NOMO-1 treated with dmso at 0.1 percent for 144 hours (cell line): ENCODE measurements at regions not wholly inside any gene's neighbourhood (a gene's known extent, or its start where the extent isn't known, plus 50 kb on each side); places are given as distances from the start of the nearest gene placed in this dataset.
"Not testable (repeated sequence)": the region's sequence is repeated elsewhere in the genome, so short reads cannot be mapped to it uniquely, and the experiment has no call there.

Source experiments
- DNase-seq: peaks from one replicate; lab custom pipeline; 2025; ENCODE audit not compliant: unreplicated experiment; lab: John Stamatoyannopoulos, UW

DNA sequence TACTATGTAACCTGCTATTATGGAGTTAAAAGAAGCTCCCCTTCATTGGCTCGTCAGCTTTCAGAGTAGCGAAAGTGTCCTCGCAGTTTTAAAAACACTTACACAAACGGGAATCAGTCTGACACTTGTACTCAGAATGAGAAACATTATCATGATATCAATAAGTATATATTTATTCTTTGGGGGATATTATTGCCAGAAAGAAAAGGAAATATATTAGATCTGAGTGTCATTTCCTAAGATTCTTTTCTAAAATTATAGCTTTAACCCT is 584.5 kb downstream of the ZEB2 start:
- no peak for DNase-seq

DNA sequence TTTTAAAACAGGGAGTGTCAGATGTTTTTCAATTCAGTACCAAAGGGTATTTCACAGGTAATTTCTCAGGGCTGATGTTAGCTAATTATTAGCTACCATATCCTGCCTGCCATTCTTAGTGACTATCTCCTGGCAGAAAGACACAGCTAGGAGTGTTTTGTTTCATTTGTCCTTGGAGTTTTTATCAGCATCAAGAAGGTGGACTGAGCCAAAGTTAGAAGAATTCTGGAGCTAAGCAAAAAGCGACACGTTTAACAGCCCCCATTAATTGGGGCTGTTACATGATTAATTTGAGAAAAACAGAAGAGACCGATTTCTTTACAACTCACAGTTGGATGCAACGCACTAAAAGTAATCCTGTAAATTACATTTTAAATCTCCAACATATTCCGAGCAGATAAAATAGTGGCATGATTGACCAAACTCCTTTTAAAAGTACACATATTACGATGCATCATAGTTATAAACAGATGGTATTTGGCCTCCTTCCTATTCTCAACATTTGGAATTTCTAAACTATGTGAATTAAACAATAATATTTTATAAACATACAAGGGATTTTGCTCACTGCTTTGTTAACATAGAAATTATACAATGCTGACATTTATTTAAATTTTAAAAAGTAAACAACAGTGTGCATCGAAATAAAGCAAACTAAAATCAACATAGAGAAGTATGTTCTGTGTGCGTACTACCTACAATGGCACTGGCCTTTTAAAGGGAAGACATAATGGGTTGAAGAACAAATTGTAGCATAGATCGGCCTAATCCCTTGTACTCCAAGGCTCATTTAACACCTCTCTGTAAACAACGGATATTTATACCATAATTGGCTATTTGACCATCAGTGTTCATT is 585.1 kb downstream of the ZEB2 start:
- DNase-seq, result no peak

DNA sequence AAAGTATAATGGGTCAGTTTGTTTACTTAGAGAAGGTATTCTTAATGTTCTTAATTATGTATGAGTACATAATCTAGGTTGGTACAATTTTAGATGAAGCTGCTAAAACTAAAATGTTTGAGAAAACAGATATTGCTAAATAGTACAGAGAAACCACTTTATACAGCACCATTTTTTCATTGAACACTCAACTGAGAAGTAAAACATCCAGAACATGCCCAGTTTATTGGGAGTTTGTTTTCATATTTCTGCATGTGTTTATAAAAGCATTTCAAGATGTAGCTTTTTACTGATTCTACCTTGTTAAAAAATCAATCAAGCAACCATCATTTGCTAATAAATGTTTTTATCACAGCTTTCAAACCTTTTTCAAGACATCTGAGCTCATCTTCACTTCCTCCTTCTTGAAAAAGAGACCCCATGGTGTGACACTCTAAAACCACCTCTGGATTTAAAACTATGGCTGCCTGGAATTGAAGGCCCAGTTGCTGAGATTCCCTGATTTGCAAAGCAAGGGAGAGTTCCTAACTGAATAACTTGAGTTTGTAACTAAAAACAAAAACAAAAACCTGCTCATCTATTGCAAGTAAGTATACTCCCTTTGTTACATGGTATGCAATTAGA is 585.9 kb downstream of the ZEB2 start:
- no peak for DNase-seq

DNA sequence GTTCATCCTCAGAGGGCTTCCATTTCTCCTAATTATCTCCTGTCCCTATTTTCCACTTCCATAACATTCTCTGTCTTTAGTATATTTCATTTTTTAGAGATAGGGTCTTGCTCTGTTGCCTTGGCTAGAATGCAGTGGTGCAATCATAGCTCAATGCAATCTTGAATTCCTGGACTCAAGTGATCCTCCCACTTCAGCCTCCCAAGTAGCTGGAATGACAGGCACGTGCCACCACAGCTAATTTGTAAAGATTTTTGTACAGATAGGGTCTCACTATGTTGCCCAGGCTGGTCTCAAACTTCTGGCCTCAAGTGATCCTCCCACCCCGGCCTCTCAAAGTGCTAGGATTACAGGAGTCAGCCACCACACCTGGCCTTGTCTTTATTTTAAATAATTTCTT is 589.0 kb downstream of the ZEB2 start:
- DNase-seq, result no peak

DNA sequence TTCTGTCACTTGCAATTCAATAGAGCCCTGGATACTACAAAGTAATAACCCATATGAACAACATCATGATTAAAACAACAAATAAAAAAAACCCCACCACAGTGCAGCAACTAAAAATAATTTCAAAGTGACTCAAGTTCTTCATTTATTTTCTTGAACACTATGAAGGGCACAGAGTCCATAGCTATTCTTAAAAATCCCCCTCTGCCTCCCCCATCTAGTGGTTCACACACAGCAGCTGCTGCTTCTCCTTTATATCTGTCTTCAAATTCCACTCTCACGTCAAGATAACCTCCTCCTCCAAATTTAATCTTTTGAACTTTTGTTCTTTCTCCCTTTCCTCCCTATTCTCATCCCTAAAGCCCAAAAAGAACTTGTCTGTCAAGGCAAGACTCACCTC is 591.3 kb downstream of the ZEB2 start:
- DNase-seq, result no peak

DNA sequence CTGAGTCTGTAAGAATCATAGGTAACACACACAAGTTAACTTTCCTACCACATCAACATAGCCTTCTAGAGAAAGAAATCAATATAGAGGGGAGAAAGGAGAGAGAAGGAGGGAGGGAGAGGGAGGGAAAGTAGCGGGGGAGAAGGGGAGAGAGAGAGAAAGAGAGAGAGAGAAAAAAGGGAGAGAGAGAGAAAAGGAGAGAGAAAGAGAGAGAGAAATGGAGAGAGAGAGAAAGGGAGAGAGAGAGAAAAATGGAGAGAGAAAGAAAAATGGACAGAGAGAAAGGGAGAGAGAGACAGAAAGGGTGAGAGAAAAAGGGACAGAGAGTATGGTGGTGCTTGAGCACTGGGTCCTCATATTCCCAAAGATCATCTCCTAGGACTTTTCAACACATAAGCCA is 591.7 kb downstream of the ZEB2 start:
- DNase-seq, result no peak

DNA sequence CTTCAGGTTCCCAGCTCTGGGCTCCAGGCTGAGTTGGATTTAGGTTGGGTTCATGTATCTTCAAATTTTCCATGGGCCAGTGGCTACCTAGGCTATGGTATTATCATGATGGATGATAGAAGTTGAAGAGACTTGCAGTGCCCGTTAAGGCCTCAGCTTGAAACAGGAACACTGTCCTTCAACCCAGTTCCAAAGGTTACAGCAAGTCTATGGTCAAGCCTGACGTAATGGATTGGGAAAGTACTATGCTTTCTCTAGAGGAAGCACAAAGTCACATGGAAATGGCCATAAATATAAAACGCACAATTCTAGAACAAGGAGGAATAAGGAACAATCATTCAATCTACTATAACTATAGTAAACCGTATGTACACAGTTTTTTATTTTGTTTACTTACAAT is 593.2 kb downstream of the ZEB2 start:
- DNase-seq, result no peak

DNA sequence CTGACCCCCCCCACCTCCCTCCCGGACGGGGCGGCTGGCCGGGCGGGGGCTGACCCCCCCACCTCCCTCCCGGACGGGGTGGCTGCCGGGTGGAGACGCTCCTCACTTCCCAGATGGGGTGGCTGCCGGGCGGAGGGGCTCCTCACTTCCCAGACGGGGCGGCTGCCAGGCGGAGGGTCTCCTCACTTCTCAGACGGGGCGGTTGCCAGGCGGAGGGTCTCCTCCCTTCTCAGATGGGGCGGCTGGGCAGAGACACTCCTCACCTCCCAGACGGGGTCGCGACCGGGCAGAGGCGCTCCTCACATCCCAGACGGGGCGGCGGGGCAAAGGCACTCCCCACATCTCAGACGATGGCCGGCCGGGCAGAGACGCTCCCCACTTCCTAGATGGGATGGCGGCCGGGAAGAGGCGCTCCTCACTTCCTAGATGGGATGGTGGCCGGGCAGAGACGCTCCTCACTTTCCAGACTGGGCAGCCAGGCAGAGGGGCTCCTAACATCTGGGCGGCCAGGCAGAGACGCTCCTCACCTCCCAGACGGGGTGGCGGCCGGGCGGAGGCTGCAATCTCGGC is 597.6 kb downstream of the ZEB2 start:
- DNase-seq, result not testable (repeated sequence)

DNA sequence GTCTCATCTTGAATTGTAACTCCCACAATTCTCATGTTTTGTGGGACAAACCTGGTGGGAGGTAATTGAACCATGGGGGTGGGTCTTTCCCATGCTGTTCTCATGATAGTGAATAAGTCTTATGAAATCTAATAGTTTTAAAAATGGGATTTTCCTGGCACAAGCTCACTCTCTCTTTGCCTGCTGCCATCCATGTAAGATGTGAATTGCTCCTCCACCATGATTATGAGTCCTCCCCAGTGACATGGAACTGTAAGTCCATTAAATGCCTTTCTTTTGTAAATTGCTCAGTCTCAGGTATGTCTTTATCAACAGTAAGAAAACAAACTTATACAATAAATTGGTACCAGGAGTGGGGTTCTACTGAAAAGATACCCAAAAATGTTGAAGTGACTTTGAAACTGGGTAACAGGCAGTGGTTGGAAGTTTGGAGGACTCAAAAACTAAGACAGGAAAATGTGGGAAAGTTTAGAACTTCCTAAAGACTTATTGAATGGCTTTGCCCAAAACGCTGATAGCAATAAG is 601.4 kb downstream of the ZEB2 start:
- no peak for DNase-seq

DNA sequence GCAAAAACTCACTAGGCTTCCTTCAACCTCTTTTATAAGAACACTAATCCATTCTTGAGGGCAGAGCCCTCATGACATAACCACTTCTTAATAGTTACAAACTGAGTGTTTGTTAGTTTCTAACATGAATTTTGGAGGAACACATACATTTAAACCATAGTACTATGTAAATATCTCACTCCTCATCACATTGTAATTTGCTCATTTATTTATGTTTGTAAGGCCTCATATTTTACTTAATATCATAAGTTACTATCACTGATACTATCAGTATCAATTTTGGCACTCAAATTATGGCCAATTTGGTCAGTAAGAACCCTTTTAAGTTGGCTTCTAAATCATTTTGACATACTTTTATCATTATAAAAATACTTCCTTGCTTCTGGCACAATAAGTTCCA is 603.1 kb downstream of the ZEB2 start:
- DNase-seq, result no peak

DNA sequence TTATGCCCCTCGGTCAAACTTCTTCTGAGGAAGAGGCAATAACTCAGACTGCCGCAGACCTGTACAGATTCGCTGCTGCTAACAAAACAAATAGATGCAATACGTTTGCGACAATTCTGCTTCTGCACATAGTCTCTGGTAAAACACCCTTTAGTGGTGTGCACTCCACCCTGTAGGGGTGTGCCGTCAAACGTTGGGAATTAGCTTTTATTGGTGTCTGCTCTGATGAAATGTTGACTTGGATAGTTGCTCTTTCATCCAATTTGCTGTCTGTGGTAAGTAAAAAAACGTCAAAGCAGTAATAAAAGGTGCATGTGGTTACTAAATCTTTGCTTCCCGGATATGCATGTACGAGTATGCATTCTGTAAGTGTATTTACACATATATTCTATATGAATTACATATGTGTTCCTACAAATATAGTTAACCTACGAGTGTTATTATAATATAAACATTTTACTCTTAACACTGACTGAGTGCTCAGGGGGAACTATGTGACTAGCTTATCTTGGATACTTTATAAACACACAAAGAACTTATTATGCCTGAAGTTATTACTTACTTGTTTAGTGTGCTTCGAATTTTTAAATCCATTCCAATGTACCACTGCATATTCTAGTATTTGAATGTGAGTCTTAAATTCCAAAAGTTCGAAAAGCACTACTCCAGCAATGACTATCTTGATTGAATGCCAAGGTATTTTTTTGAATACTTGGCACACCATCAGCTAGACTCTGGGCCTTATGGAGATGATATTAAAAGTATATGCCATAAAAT is 610.2 kb downstream of the ZEB2 start:
- no peak for DNase-seq

DNA sequence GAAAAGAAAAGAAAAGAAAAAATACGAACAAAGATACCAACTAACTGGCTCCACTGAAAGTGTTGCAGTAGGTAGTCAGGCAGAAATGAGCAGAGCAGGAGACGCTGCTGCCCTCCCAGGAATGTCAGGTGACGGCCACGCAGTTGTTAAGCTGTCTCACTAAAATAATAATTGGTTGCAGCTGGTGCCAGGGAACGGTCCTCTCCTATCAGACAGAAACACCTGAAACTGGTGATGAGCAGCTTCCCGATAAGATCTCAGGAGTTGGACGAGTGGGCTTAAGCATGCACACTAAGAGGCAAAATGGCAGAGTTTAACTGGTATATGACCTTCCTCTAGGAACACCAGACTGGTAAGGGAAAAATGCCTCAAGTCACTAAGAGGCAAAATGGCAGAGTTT is 611.1 kb downstream of the ZEB2 start:
- DNase-seq, result no peak

DNA sequence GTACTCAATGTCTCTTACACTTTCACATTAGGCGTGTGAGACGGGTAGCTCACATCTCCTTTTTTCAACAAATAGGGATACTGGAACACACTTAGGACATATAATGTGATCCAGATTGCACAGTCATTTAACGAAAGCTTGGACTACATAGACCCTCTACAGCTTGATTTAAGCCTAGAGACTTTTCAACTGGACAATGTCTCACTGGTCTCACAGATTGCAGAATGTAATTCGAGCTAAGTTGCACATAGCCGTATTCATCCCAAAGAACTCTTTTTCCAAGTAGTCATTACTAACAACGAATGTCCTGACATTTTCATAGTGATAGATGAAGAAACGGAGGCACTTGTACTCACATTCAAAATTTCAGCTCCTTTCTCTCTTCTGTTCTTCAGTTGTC is 612.1 kb downstream of the ZEB2 start:
- no peak for DNase-seq

DNA sequence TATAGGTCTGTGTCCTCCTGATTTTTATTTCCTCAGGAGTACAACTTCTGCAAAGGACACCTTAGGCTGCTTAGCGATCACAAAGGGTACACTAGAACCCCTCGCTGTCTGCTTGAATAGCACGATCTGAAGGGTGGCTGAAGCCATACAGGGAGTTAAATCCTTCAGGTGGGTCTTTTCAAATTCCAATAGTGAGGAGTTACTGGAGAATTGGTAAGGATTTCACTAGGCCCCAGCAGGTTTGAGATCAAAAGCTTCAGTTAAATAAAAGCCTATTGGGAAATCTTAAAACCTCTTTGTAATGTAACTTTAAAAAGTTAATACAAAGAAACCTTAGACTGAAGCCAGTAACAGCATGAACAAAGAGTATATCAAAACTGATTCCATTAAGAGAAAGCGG is 613.1 kb downstream of the ZEB2 start:
- no peak for DNase-seq

DNA sequence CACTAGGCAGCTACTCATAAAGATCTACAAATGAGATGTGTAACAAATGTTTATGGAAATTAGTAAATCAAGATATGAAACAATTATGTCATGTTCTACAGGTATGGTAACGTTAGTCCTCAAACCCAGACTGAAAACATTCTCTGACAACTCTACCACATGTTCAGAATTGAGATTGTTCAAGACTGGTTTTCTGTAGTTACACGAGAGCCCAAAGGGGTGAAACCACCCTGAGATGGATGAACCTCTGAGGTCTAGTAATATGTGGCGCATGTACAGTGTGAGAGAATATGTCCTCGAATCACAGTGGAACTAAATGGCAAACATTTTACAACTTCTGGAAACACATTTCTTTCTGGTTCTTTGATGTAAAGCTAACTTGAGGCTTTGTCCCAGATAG is 614.3 kb downstream of the ZEB2 start:
- DNase-seq, result no peak

DNA sequence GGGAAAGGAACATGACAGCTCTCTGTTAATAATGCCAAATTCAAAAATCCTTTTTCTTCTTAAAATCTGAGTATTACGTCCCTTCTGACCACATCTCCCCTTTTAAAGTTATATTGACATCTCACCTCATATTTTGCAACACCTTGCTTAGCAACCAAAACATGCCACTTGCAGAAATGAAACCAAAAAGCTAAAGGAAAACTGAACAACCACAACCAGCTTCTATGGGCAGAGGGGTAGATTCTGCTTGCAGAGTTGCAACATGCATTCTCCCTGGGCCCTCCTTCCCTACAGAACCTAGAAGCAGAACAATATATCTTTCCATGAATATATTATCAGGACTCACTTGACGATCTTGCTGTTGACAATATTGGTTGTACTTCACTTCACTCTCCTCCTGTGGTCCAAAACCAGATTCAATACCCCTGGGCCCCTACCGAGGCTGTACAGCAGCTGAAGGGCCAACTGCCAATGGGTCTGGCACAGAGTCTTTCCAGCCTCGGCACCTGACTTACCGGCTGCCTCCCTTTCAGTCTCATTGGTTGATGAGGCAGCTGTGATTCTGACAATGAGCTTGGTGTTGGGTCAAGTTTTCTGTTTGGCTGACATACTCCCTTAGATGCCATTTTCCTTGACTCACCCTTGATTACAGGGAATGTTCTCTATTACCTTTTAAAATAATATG is 616.6 kb downstream of the ZEB2 start:
- DNase-seq, result peak; percentile 62

DNA sequence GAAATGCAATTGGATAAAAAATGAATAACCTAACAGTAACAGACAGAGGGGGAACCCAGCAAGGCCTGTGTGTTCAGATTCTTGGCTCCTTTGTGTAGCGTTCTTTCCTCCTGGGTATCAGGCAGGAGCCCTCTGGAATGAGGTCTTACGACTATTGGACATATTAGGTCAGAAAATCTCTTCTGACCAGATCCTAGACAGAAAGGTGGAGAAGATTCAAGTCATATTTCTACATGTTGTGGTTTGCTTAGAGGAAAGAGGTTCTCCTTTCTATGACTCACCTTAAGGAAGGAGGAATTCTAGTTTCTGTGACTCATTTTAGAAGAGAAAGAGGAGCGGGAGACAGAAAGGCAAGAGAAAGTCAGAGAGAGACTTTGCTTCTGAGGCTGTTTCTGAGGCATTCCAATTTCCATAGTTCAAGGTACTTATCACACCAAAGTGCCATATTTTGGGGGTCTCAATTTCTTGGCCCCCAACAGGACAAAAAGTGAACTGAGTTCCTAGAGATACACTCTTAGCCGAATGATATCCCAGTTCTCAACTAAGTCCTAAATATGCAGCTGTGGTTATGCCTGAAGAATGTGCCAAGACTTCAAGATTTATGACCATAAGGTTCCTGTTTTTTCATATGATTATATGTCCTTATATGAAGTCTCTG is 618.6 kb downstream of the ZEB2 start:
- peak; percentile 53 for DNase-seq

DNA sequence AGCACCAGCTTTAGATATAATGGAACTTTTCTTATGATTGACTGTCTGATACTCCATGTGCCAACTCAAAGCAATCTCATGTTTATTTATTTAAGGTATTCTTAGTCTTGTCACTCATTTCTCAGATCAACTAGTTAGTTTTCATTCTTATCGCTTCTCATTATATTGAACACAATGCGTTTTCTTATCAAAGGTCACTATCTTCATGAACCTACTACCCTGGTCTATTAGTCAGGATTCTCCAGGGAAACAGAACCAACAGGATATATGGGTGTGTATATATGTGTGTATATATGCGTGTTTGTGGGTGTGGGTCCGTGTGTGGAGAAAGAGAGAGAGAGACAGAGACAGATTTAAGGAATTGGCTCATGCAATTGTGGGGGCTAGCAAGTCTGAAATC is 619.9 kb downstream of the ZEB2 start:
- no peak for DNase-seq

DNA sequence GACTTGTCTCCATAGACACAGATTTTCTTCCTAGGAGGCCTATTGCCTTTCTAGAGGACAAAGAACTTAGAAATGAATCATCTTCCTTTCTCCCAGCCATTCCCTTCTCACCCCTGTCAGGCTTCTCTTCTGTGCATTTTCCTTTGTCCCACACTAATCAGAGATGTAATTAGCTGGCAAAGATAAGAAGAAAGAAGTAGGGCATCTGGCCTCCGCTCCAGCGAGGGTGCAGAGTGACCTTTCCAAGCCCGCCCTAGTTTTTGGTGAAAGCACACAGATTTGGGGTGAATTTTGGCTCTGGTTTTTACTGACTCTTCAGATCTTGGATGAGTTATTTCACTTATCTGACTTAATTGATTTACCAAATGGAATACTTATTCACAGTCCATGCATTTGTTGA is 626.5 kb downstream of the ZEB2 start:
- no peak for DNase-seq

DNA sequence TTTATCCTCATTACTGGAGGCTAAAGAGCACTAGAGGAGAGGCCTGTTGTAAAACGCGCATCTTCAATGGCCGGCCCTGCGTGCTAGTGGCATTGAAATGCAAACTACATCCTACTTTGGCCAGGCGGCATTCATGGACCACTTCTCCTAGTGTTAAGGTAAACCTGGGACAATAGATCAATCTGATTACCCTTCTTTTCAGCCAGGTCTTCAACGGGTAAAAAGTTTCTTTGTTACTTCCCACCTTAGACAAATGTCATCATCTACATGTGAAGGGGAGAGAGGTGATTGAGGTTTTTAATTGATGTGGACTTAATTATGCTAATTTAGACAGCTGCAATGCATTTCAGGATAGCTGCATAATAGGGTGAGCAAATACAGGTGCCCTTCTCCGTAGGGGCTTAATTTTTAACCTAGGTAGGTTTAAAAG is 628.0 kb downstream of the ZEB2 start:
- DNase-seq, result no peak

DNA sequence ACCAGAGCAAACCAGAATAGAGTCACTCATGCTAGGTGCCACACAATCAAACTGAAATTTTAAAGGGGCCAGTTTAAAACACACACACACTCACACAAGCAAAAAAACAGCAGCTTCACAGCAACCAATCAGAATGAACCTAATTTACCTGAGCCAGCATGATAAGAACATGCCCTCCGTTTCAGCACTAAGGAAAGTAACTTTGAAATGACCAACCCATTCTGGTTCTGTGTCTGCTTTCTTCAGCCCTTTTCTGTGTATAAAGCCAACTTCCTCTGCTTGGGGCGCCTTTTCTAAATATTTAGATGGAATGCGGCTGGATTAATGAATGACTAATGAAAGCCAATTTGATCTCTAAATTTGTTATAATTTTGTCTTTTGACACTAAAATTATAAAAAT is 629.1 kb downstream of the ZEB2 start:
- no peak for DNase-seq
